HL-60 (cell line): ENCODE measurements at regions not wholly inside any gene's neighbourhood (a gene's known extent, or its start where the extent isn't known, plus 50 kb on each side); places are given as distances from the start of the nearest gene placed in this dataset.
A peak's percentile ranks its signal among the peaks of the same experiment; 100 is the strongest.
"Not testable (repeated sequence)": the region's sequence is repeated elsewhere in the genome, so short reads cannot be mapped to it uniquely, and the experiment has no call there.

ENCODE experiments used
- DNase-seq, 2 experiments: peaks; one replicate each; pipeline ENCODE4 v3.0.0-alpha.2; 2010 to 2020; ENCODE audit warnings: low read depth in 1 of 2, low spot score in 1 of 2
- H3K27ac ChIP-seq: fragments of 250-450 bp; sonication (Bioruptor Pico); replicated peaks from 2 replicates; pipeline ENCODE4 v1.5.1; 2020; ENCODE audit warnings: mild to moderate bottlenecking, moderate library complexity
- H3K27me3 ChIP-seq: fragments of 250-450 bp; sonication (Bioruptor Pico); 2 replicates; pipeline ENCODE4 v1.5.1; 2021; ENCODE audit warnings: mild to moderate bottlenecking, moderate library complexity; ENCODE audit not compliant: insufficient read depth, poor library complexity, severe bottlenecking
- H3K4me3 ChIP-seq: replicated peaks from 2 replicates; pipeline ENCODE4 v1.5.1; 2011; ENCODE audit warnings: mild to moderate bottlenecking, control low read depth, low read length; ENCODE audit not compliant: insufficient read depth

- not testable (repeated sequence) for H3K4me3 ChIP-seq, DNase-seq, H3K27ac ChIP-seq, H3K27me3 ChIP-seq
Observed at GRCh38 chr13:52240752-52241151, 81.4 kb upstream of the NEK3 start.

GRCh38 chr13:52235900-52236595, 76.7 kb upstream of the NEK3 start:
- DNase-seq = peak; percentile 29 to 78
- H3K27me3 ChIP-seq, H3K4me3 ChIP-seq, H3K27ac ChIP-seq: not testable (repeated sequence)

- not testable (repeated sequence) for H3K4me3 ChIP-seq, H3K27ac ChIP-seq, DNase-seq, H3K27me3 ChIP-seq
Observed at GRCh38 chr13:52234928-52235327, 75.5 kb upstream of the NEK3 start.

- DNase-seq, H3K4me3 ChIP-seq, H3K27me3 ChIP-seq, H3K27ac ChIP-seq: not testable (repeated sequence)
Observed at GRCh38 chr13:52223063-52223462, 63.7 kb upstream of the NEK3 start.

GRCh38 chr13:52213920-52214319, 54.5 kb upstream of the NEK3 start:
- not testable (repeated sequence) for H3K27me3 ChIP-seq, DNase-seq, H3K4me3 ChIP-seq, H3K27ac ChIP-seq

- H3K27me3 ChIP-seq, H3K4me3 ChIP-seq, H3K27ac ChIP-seq, DNase-seq: not testable (repeated sequence)
Observed at GRCh38 chr13:52212886-52213285, 53.5 kb upstream of the NEK3 start.

GRCh38 chr13:52211416-52211776, 52.0 kb upstream of the NEK3 start:
- DNase-seq, H3K27ac ChIP-seq, H3K27me3 ChIP-seq, H3K4me3 ChIP-seq: not testable (repeated sequence)

GRCh38 chr13:52210564-52211415, 51.4 kb upstream of the NEK3 start:
- not testable (repeated sequence) for H3K27me3 ChIP-seq, H3K27ac ChIP-seq, DNase-seq, H3K4me3 ChIP-seq
